GM18511 (cell line): ENCODE measurements at regions not wholly inside any gene's neighbourhood (a gene's known extent, or its start where the extent isn't known, plus 50 kb on each side); places are given as distances from the start of the nearest gene placed in this dataset.
A peak's percentile ranks its signal among the peaks of the same experiment; 100 is the strongest.

ENCODE experiments used
- ATAC-seq: cut with Tn5 transposase; IDR thresholded peaks from one replicate; pipeline ENCODE4 v1.9.1; 2021; ENCODE audit warnings: mild to moderate bottlenecking, moderate library complexity; ENCODE audit not compliant: unreplicated experiment

DNA sequence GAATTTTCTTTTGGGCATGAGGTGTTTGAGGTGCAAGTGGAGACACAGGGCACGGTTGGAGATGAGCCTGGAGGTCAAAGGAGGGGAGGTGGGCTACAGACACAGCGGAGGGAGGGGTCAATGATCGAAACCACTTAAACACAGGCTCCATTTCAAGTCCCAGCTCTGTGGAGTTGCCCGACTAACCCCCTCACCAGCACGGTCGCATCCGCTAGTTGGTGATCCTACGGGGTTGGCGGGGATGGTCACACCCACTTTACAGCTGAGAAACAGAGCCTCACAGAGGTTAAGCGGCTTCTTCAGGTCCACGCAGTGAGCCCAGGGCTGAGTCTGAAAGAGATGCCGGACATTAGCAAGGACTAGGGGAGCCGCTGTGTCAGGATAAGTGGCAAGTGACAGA is 60.1 kb upstream of the RUNX3 start:
- ATAC-seq: no peak

DNA sequence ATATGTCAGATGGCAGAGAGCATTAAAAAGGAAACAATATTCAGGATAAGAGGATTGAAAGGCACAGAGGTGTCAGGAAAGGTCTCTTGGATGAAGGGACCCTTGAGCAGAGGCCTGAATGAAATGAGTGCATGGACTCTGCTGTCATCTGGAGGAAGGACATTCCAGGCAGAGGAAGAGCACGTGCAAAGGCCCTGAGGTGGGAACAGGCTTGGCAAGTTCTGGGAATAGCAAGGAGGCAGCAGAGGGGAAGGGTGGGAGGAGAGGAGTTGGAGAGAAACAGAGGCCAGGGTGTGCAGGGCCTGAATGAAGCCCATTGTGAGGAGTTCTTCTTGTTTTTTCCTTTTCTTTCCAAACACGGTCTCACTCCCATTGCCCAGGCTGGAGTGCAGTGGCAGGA is 59.0 kb upstream of the RUNX3 start:
- ATAC-seq: no peak

DNA sequence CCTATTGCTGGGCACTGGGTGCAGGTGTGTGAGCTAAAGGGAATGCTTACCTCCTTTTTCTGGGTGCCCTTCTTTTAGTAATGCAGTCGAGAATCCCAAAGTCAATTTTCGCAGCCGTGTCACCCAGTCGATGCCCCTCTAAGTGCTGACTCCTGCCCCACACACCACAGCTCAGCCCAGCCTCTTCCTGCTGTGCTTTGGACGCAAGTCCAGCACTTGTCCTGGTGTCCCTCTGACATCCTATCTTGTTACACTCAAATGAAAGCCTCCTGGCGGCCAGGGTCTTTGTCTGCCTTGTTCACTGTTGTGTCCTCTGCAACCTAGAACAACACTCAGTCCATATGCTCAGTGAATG is 58.5 kb upstream of the RUNX3 start:
- ATAC-seq: no peak

DNA sequence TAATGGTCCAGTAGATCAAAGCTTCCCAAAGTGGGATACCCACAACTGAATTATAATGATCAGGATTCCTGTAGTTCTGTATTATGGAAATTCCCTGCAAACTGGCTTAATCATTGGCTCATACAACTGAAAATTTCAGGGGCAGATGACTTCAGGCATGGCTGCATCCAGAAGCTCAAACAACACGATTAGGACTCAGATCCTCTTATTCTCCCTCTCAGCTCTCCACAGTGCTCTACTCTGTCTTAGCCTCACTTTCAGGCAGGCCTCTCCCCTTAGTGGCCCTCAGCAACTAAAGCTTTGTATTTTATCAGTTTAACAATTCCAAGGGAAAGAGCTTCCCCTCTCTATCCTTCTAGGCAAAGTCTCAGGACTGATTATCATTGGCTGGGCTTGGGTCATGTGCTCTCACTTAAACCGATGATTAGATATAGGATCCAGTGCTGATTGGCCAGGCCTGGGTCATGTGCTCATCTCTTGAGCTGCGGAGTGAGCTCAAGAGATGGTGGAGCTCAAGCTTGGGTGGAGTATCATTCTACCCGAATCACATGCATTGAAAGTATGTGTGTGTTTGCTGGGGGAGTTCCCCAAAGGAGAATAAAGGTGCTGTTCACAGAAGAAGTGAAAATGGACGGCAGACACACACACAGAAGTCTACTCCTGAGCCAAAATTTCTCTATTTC is 57.9 kb upstream of the RUNX3 start:
- peak; percentile 65 for ATAC-seq

DNA sequence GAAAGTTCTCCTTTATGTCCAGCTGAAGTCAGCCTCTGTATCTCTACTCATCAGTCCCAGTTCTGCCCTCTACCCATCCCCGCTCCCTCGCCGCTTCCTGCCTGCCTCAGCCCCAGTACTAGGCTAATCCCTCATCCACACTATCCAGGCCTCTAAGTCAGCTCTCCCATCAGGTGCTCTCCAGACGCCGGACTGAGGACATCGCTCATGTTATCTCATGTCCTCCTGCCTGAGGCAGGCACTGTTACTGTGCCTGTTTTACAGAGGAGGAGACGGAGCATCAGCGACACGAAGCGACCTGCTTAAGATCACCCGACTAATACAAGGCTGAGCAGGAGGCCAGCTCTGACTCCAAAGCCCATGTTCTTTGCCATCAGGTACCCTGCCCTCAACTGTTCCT is 57.3 kb upstream of the RUNX3 start:
- no peak for ATAC-seq

DNA sequence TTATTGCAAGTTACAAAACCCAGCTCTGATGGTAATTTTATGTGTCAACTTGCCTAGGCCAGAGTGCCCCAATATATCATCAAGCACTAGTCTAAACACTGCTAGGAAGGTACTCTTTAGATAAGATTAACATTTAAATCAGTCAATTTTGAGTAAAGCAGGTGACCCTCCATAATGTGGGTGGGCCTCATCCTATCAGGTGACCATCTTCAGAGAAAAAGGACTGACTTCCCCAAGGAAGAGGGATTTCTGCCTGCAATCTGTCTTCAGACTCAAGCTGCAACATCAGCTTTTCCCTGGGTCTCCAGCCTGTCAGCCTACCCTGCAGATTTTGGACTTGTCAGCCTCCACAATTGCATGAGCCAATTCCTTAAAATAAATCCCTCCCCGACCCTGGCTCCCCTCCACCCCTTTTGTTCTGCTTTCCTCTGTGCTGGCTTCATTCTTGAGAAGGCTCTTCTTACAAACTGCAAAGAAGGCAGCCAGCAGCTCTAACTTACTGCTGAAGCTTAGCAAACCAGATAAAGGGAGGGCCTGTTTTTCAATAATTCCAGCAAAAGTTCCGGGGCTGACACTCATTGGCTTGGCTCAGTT is 56.4 kb upstream of the RUNX3 start:
- no peak for ATAC-seq

DNA sequence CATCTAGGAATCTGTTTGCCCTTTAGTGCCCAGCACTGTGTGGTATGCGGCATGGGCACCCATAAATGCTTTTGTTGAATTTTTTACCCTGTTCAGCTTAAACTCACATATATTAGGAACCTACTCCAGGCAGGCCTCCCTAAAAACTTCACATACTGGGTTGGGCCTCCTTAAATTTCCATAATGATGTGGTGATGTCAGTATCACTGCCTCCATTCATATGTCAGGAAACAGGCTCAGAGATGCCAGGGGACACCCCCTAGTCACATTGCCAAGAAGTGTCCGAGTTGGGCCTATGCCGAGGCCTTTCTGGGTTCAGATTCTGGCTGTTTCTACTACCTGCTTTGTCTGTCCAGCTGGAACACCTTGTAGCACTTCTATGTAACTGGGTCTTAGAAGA is 55.7 kb upstream of the RUNX3 start:
- ATAC-seq: no peak

DNA sequence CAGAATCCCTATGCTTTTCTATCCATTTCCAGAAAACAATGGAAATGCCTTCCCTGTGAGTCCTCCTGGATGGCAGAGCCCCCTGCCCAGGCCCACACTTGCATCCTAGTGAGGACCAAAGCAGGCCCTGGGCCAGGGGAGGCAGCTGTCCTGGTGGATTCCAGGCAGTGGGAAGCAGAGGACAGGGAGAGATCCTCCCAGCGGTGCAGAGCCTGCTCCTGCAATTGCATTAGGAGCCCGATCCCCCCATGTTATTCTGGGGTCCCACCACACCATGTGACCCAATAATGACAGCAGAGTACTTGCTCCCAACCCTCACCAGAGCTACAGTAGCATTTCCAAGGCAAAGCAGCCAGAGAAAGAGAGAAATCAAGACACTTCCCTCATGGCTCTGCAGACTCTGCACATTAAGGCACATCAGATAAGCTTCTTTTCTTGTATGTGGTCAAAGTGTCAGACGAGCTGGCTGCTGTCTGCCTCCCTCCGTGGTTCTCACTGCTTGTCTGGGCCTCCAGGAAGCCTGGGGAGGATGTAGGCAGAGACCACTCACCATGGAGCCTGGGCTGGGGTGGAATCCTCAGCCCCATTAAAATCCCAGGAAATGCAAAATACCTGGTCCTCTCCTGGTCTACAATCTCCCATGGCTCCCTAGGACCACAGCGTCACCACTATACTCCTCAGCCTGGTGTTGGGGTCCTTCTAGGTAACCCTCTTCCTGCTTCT is 54.9 kb upstream of the RUNX3 start:
- ATAC-seq: no peak

DNA sequence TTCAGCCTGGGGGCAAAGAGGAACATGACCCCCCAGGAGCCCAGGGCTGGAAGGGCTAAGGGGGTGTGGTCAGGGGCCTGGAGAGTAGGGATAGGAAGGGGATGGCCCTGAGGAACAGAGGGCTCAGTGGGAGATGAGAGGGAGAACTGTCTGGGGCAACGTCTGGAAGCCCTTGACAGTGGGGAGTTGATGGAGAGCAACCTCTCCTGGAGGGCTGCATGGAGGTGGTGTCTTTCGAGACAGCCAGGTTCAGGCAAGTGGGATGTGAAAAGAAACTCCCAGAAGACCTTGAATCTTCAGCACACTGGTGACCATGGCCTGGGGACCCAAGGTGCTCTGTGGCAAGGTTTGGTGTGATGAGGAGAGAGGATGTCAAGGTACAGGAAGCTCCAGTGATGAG is 54.2 kb upstream of the RUNX3 start:
- no peak for ATAC-seq

DNA sequence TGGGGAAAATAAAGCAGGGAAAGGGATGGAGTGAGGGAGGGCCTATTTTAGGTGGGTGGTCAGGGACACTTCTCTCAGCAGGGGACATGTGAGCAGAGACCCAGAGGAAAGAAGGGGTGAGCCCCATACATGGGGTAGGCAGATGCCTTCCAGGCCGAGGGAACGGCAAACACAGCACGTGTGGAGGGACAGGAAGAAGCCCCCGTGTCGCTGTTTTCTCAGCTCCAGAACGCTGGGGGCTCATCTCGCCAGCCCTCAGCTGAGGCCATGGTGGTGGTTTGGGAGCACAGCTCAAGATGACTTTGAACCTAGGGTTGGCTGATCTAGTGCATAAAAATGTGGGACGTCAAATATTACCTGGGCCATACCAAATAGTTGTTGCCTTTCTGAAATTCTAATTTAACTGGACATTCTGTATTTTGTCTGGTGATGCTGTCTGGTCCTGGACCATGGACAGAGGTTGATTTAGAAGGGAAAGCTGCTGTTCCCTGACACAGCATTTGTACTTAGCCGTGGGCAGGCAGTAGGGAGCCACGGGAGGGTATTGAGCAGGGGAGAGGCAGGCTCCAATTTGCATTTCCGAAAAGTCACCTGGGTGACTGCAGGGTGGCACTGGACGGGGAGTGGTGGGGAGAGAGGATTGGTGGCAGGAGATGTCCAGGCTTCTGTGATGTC is 53.1 kb upstream of the RUNX3 start:
- ATAC-seq: no peak

DNA sequence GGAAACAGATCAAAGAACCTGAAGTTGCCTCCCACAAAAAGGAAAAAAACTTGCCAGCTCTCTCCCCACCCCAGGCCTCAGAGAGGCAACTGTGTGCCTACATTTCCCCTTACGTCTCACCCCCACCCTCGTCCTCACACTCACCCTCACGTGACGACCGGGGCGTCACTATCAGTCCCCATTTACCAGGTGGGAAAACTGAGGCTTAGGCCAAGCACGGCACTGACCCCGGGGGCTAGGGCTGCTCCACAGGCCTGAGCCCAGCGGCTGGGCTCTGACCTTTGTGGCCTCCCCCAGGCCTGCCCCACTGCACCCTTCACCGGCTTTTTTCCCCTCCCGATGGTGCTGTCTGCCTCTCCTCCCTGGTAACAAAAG is 51.5 kb upstream of the RUNX3 start:
- ATAC-seq: no peak

DNA sequence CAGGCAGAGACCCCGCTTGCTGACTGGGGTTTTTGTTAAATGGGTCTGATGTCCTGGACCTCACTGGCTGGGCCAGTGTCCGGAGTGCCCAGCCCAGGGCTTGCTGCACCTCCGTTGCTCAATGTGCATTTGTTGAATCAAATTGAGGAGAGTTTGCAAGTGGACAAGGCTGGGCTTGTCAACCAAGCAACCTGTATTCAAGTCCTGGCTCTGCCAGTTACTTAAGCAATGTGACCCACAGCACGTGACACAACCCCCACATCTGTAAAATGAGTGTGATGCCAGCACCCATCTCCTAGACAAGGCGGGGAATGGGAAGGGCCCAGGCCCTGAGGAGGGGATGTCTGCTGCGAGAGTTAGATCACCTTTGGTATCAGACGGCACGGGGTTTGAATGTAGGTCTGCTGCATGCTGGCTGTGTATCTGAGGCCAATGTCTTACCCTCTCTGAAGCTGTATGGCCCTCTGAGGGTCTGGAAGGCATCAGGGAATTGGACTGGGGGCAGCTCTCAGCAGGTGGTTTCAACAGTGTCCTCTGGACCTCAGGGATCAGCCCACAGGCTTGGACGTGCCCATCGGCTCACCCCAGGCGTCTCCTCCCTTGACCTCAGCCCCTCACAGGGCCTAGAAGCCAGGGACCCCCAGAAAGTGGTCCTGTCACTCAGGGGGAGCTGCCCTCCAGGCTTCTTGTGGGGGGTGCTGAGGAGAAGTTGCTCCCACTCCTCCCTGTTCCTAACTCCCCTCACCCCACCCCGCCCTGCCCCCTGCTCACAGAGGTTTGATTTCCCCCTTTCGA is 51.0 kb upstream of the RUNX3 start:
- no peak for ATAC-seq
